Stimulated activated effector memory CD8-positive, alpha-beta T cell treated with anti-CD3 and anti-CD28 coated beads, Interleukin-12 subunit alpha, Interleukin-12 subunit beta, amount 100 ng/mL, for 72 hours (primary cell): ENCODE measurements at regions not wholly inside any gene's neighbourhood (a gene's known extent, or its start where the extent isn't known, plus 50 kb on each side); places are given as distances from the start of the nearest gene placed in this dataset.

Experiments used
- ATAC-seq: fragments of 150-1000 bp; cut with Tn5 transposase; 2 replicates; pipeline ENCODE4 v1.10.0; 2021
- DNase-seq, 2 donors: peaks; one replicate each; pipeline ENCODE4 v3.0.0; 2021 to 2022; ENCODE audit warnings: low spot score in 2 of 2
- H3K27ac Mint-ChIP-seq: one replicate; pipeline ENCODE4 v1.8.0; 2022; ENCODE audit warnings: mild to moderate bottlenecking, mixed read lengths
- H3K36me3 Mint-ChIP-seq: one replicate; pipeline ENCODE4 v1.8.0; 2022; ENCODE audit warnings: mild to moderate bottlenecking, mixed read lengths
- H3K4me1 Mint-ChIP-seq: one replicate; pipeline ENCODE4 v1.8.0; 2022; ENCODE audit warnings: mixed read lengths
- H3K4me3 Mint-ChIP-seq: one replicate; pipeline ENCODE4 v1.8.0; 2022; ENCODE audit warnings: mild to moderate bottlenecking, mixed read lengths
- H3K9me3 Mint-ChIP-seq: one replicate; pipeline ENCODE4 v1.8.0; 2022; ENCODE audit warnings: mixed read lengths

GRCh38 chr4:117267317-117267716 lies 181.9 kb upstream of the TRAM1L1 start:
- Mint-ChIP-seq H3K4me1 (no peaks in the 10 kb centered on the region), H3K36me3 (no peaks in the 10 kb centered on the region), H3K4me3 (no peak overlapping the region), H3K9me3 (peaks cover 9% of the 10 kb centered on the region), H3K27ac (no peak overlapping the region)
- ATAC-seq (no peak), DNase-seq (no peak)

- H3K4me3 Mint-ChIP-seq = no peak overlapping the region
- no peak for ATAC-seq
- no peaks in the 10 kb centered on the region for H3K36me3 Mint-ChIP-seq
- no peaks in the 10 kb centered on the region for H3K4me1 Mint-ChIP-seq
- DNase-seq = no peak
- H3K9me3 Mint-ChIP-seq = peaks cover 5% of the 10 kb centered on the region
- H3K27ac Mint-ChIP-seq = no peak overlapping the region
Measured at GRCh38 chr4:117284736-117285135, 199.4 kb upstream of the TRAM1L1 start.

- Mint-ChIP-seq H3K9me3 (peaks cover 5% of the 10 kb centered on the region), H3K36me3 (no peaks in the 10 kb centered on the region), H3K4me3 (no peak overlapping the region), H3K4me1 (no peaks in the 10 kb centered on the region), H3K27ac (no peak overlapping the region)
- no peak for DNase-seq
- ATAC-seq = no peak
Measured at GRCh38 chr4:117293784-117294183, 208.4 kb upstream of the TRAM1L1 start.

GRCh38 chr4:117302226-117302625 lies 216.8 kb upstream of the TRAM1L1 start:
- Mint-ChIP-seq H3K4me1 (no peaks in the 10 kb centered on the region), H3K4me3 (no peak overlapping the region), H3K9me3 (peaks cover 6% of the 10 kb centered on the region), H3K36me3 (no peaks in the 10 kb centered on the region), H3K27ac (no peak overlapping the region)
- DNase-seq (no peak), ATAC-seq (no peak)

GRCh38 chr4:117311215-117311614 lies 225.8 kb upstream of the TRAM1L1 start:
- no peak overlapping the region for H3K27ac Mint-ChIP-seq
- DNase-seq (no peak), ATAC-seq (no peak)
- H3K4me3 Mint-ChIP-seq = no peak overlapping the region
- no peaks in the 10 kb centered on the region for H3K4me1 Mint-ChIP-seq
- peaks cover 3% of the 10 kb centered on the region for H3K9me3 Mint-ChIP-seq
- H3K36me3 Mint-ChIP-seq = no peaks in the 10 kb centered on the region

- DNase-seq (no peak), ATAC-seq (no peak)
- Mint-ChIP-seq H3K4me1 (no peaks in the 10 kb centered on the region), H3K27ac (no peak overlapping the region), H3K9me3 (peaks cover 3% of the 10 kb centered on the region), H3K36me3 (no peaks in the 10 kb centered on the region), H3K4me3 (no peak overlapping the region)
Measured at GRCh38 chr4:117311989-117312388, 226.6 kb upstream of the TRAM1L1 start.

- Mint-ChIP-seq H3K4me1 (no peaks in the 10 kb centered on the region), H3K9me3 (peaks cover 8% of the 10 kb centered on the region), H3K36me3 (no peaks in the 10 kb centered on the region), H3K27ac (no peak overlapping the region), H3K4me3 (no peak overlapping the region)
- no peak for DNase-seq
- no peak for ATAC-seq
Measured at GRCh38 chr4:117324851-117325491, 239.6 kb upstream of the TRAM1L1 start.

GRCh38 chr4:117326091-117326490 lies 240.7 kb upstream of the TRAM1L1 start:
- Mint-ChIP-seq H3K36me3 (no peaks in the 10 kb centered on the region), H3K27ac (no peak overlapping the region), H3K4me1 (no peaks in the 10 kb centered on the region), H3K9me3 (peaks cover 14% of the 10 kb centered on the region), H3K4me3 (no peak overlapping the region)
- DNase-seq (no peak), ATAC-seq (no peak)

- H3K27ac Mint-ChIP-seq = no peak overlapping the region
- no peaks in the 10 kb centered on the region for H3K36me3 Mint-ChIP-seq
- peaks cover 14% of the 10 kb centered on the region for H3K9me3 Mint-ChIP-seq
- ATAC-seq (no peak), DNase-seq (no peak)
- H3K4me1 Mint-ChIP-seq = no peaks in the 10 kb centered on the region
- H3K4me3 Mint-ChIP-seq = no peak overlapping the region
Measured at GRCh38 chr4:117327491-117327890, 242.1 kb upstream of the TRAM1L1 start.

GRCh38 chr4:117328333-117328732 lies 243.0 kb upstream of the TRAM1L1 start:
- no peak for DNase-seq
- Mint-ChIP-seq H3K27ac (no peak overlapping the region), H3K9me3 (peaks cover 12% of the 10 kb centered on the region), H3K36me3 (no peaks in the 10 kb centered on the region), H3K4me1 (no peaks in the 10 kb centered on the region), H3K4me3 (no peak overlapping the region)
- ATAC-seq = no peak

GRCh38 chr4:117331817-117332216 lies 246.4 kb upstream of the TRAM1L1 start:
- H3K36me3 Mint-ChIP-seq = no peaks in the 10 kb centered on the region
- H3K27ac Mint-ChIP-seq = no peak overlapping the region
- H3K4me1 Mint-ChIP-seq = no peaks in the 10 kb centered on the region
- ATAC-seq = no peak
- DNase-seq = no peak
- peaks cover 11% of the 10 kb centered on the region for H3K9me3 Mint-ChIP-seq
- H3K4me3 Mint-ChIP-seq = no peak overlapping the region

- Mint-ChIP-seq H3K4me1 (no peaks in the 10 kb centered on the region), H3K27ac (no peak overlapping the region), H3K36me3 (no peaks in the 10 kb centered on the region), H3K4me3 (no peak overlapping the region), H3K9me3 (peaks cover 12% of the 10 kb centered on the region)
- no peak for ATAC-seq
- no peak for DNase-seq
Measured at GRCh38 chr4:117334451-117335188, 249.2 kb upstream of the TRAM1L1 start.

- Mint-ChIP-seq H3K27ac (no peak overlapping the region), H3K9me3 (peaks cover 4% of the 10 kb centered on the region), H3K4me1 (no peaks in the 10 kb centered on the region), H3K4me3 (no peak overlapping the region), H3K36me3 (no peaks in the 10 kb centered on the region)
- ATAC-seq (no peak), DNase-seq (no peak)
Measured at GRCh38 chr4:117357437-117357836, 272.1 kb upstream of the TRAM1L1 start.

- Mint-ChIP-seq H3K27ac (no peak overlapping the region), H3K4me1 (no peaks in the 10 kb centered on the region), H3K4me3 (no peak overlapping the region), H3K36me3 (no peaks in the 10 kb centered on the region), H3K9me3 (peaks cover 4% of the 10 kb centered on the region)
- DNase-seq = no peak
- no peak for ATAC-seq
Measured at GRCh38 chr4:117357866-117358265, 272.5 kb upstream of the TRAM1L1 start.

GRCh38 chr4:117370944-117371668 lies 285.7 kb upstream of the TRAM1L1 start:
- H3K9me3 Mint-ChIP-seq = peaks cover 14% of the 10 kb centered on the region

GRCh38 chr4:117375101-117375500 lies 289.7 kb upstream of the TRAM1L1 start:
- no peaks in the 10 kb centered on the region for H3K4me1 Mint-ChIP-seq
- ATAC-seq (no peak), DNase-seq (no peak)
- H3K27ac Mint-ChIP-seq = no peak overlapping the region
- no peak overlapping the region for H3K4me3 Mint-ChIP-seq
- no peaks in the 10 kb centered on the region for H3K36me3 Mint-ChIP-seq
- H3K9me3 Mint-ChIP-seq = peaks cover 14% of the 10 kb centered on the region

More at GRCh38 chr4:117370944-117371668, 285.7 kb upstream of the TRAM1L1 start:
- Mint-ChIP-seq H3K4me3 (no peak overlapping the region), H3K4me1 (no peaks in the 10 kb centered on the region), H3K36me3 (no peaks in the 10 kb centered on the region), H3K27ac (no peak overlapping the region)
- ATAC-seq (no peak), DNase-seq (no peak)
